ENCODE measurements at regions not wholly inside any gene's neighbourhood (a gene's known extent, or its start where the extent isn't known, plus 50 kb on each side); places are given as distances from the start of the nearest gene placed in this dataset.

DNA sequence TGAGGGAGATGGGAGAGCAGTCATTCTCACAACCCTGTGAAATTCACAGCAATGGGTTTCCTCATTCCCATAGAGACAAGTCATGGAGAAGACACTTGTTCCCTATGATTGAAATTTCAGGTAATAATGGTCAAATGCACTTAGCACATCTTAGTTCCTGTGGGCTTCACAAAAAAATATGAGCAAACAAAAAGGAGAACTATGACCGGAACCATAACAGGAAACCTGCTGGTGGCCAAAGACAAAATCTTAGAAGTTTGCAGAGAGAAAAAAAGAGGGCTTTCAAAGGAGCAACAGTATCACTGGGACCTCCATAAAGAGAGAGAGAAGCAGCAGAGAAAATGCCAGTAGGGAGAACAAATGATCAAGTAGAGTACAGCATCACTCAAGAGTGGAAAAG lies 138.9 kb upstream of the APCDD1 start:
- H3K27ac ChIP-seq, result no peak overlapping the region
- no peak for DNase-seq (ENCODE audit: low spot score)
- ChIA-PET CTCF (no interaction called here), POLR2A (ENCODE audit: low non-redundant PET) (no interaction called here)
- no peak for TF ChIP-seq CTCF (conservative IDR thresholded peaks at IDR 0.05; ENCODE audit: low read depth)

GRCh38 chr18:10316778-10317177 lies 137.7 kb upstream of the APCDD1 start:
- TF ChIP-seq CTCF (conservative IDR thresholded peaks at IDR 0.05; ENCODE audit: low read depth), result no peak
- H3K27ac ChIP-seq, result no peak overlapping the region
- DNase-seq (ENCODE audit: low spot score), result no peak
- ChIA-PET POLR2A (ENCODE audit: low non-redundant PET) (no interaction called here), CTCF (no interaction called here)

DNA sequence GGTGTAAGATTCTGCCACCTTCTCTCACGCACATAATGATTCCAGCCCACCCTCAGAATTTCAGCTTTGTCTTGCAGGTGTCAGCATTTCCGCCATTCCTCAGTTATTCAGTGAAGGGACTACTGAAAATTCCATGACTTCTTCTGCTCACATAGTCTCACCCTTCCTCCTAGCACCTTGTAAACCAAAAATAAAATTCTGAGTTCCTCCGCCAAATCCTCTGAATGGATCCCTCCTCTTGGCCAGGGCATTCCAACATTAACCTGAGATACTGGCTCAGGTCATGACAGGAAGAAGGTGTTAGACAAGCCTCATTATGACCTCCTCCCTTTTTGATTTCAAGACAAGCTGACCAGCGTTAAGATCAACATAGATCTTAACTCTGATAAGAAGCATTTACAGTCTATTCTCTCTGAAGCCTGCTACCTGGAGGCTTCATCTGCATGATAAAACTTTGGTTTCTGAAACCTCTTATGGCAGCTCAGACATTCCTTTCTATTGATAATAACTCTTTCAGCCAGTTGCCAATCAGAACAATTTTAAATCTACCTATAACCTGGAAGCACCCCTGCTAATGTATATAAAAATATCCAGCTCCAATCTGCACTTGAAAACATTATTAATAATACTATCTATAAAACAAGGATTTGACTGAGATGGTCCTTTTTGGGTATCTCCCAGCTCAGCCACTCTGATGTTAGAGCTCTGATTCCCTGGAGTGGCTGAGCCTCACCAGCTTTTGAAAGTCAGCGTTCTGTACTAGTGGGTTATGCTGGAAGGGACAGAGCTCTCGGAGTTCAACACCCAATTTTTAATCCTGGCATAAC lies 136.4 kb upstream of the APCDD1 start:
- no peak overlapping the region for H3K27ac ChIP-seq
- POLR2A ChIA-PET (ENCODE audit: low non-redundant PET), result no interaction called here
- DNase-seq (ENCODE audit: low spot score), result no peak
- CTCF ChIA-PET, result interaction anchor here (0.6 kb wide), 1 partner anchor 346 kb away, joined by 3 read pairs; no protein-coding TSS in a partner anchor
- TF ChIP-seq CTCF (conservative IDR thresholded peaks at IDR 0.05; ENCODE audit: low read depth), result no peak

- no peak overlapping the region for H3K27ac ChIP-seq
- ChIA-PET CTCF (interaction anchor here (0.6 kb wide), 1 partner anchor 347 kb away, joined by 3 read pairs; no protein-coding TSS in a partner anchor), POLR2A (ENCODE audit: low non-redundant PET) (no interaction called here)
- DNase-seq (ENCODE audit: low spot score), result no peak
- TF ChIP-seq CTCF (conservative IDR thresholded peaks at IDR 0.05; ENCODE audit: low read depth), result no peak
Measured at GRCh38 chr18:10318691-10318970, 135.8 kb upstream of the APCDD1 start.

GRCh38 chr18:10319026-10319425 lies 135.4 kb upstream of the APCDD1 start:
- no peak for DNase-seq (ENCODE audit: low spot score)
- no peak for TF ChIP-seq CTCF (conservative IDR thresholded peaks at IDR 0.05; ENCODE audit: low read depth)
- ChIA-PET POLR2A (ENCODE audit: low non-redundant PET) (no interaction called here), CTCF (interaction anchor here (0.6 kb wide), 1 partner anchor 347 kb away, joined by 3 read pairs; no protein-coding TSS in a partner anchor)
- no peak overlapping the region for H3K27ac ChIP-seq

- CTCF ChIA-PET, result no interaction called here
Measured at GRCh38 chr18:10319914-10320600, 134.4 kb upstream of the APCDD1 start.

More at GRCh38 chr18:10319914-10320600, 134.4 kb upstream of the APCDD1 start:
- no peak for DNase-seq (ENCODE audit: low spot score)
- TF ChIP-seq CTCF (conservative IDR thresholded peaks at IDR 0.05; ENCODE audit: low read depth), result no peak
- no peak overlapping the region for H3K27ac ChIP-seq
- POLR2A ChIA-PET (ENCODE audit: low non-redundant PET), result no interaction called here
